ENCODE measurements at regions not wholly inside any gene's neighbourhood (a gene's known extent, or its start where the extent isn't known, plus 50 kb on each side); places are given as distances from the start of the nearest gene placed in this dataset.
A peak's percentile ranks its signal among the peaks of the same experiment; 100 is the strongest.

DNA sequence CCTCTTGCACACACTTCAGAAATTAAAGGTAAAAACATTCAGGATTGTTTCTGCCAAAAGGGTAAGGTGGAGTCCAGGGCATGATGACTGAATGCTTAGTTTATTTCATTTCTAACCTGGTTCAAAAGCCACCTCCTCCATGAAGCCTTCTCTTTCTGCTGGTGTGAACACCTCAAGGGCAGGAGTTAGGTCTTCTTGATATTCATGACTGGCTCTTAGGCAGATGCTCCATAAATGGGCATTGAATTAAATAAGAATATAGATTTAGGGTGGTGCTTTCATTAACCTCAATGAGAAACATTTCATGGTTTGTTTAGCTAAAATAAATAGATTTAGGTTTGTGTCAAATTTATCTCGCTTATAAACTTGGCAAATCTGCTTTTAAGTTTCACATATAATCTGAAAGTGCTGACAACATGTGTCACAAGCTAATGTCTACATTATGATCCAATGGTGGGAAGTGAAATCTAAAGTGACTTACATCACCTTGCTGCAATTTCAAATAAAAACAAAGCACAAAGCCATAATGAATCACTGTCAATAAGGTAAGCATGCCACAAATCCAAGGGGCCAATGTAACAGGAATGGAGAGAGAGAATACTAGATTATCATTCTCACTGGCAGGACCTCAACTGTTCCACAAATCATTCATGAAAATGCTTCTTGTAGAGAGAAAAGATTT lies 72.7 kb upstream of the GRIP1 start:
- intact Hi-C loops (cut with micrococcal nuclease; ENCODE audit: unreplicated experiment), result no loop called here
- TF ChIP-seq, protein P1, sequence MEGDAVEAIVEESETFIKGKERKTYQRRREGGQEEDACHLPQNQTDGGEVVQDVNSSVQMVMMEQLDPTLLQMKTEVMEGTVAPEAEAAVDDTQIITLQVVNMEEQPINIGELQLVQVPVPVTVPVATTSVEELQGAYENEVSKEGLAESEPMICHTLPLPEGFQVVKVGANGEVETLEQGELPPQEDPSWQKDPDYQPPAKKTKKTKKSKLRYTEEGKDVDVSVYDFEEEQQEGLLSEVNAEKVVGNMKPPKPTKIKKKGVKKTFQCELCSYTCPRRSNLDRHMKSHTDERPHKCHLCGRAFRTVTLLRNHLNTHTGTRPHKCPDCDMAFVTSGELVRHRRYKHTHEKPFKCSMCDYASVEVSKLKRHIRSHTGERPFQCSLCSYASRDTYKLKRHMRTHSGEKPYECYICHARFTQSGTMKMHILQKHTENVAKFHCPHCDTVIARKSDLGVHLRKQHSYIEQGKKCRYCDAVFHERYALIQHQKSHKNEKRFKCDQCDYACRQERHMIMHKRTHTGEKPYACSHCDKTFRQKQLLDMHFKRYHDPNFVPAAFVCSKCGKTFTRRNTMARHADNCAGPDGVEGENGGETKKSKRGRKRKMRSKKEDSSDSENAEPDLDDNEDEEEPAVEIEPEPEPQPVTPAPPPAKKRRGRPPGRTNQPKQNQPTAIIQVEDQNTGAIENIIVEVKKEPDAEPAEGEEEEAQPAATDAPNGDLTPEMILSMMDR (conservative IDR thresholded peaks at IDR 0.05; ENCODE audit: low read length), result no peak
- TF ChIP-seq EZH2phosphoT487 (IDR thresholded peaks at IDR 0.05; ENCODE audit: borderline replicate concordance, low read depth, low read length), result no peak
- Histone ChIP-seq H3K27ac (ENCODE audit: low read depth, low read length, poor library complexity, severe bottlenecking) (no peak overlapping the region), H3K4me3 (ENCODE audit: low read depth, low read length, poor library complexity, severe bottlenecking) (no peak overlapping the region), H3K79me2 (ENCODE audit: insufficient read depth, low read depth, low read length) (no peaks in the 10 kb centered on the region), H2AFZ (ENCODE audit: low read length) (no peak overlapping the region), H3K36me3 (ENCODE audit: insufficient read depth, low read length) (no peaks in the 10 kb centered on the region), H3K9me3 (ENCODE audit: low read length) (no peaks in the 10 kb centered on the region), H3K4me2 (ENCODE audit: low read length) (no peak overlapping the region), H3K4me1 (ENCODE audit: insufficient read depth, low read length, poor library complexity, severe bottlenecking) (peaks cover 12% of the 10 kb centered on the region), H4K20me1 (ENCODE audit: insufficient read depth, low read length) (no peaks in the 10 kb centered on the region), H3K9me2 (ENCODE audit: insufficient read depth, low read length) (no peaks in the 10 kb centered on the region)
- CTCF ChIA-PET (ENCODE audit: unreplicated experiment), result no interaction called here
- no TSS peak for BruUV-seq (replicated peaks)
- POLR2A ChIA-PET, result interaction anchor here (0.5 kb wide), 1 partner anchor 12 kb away, joined by 3 read pairs; no protein-coding TSS in a partner anchor
- DNase-seq (ENCODE audit: low spot score), result no peak

DNA sequence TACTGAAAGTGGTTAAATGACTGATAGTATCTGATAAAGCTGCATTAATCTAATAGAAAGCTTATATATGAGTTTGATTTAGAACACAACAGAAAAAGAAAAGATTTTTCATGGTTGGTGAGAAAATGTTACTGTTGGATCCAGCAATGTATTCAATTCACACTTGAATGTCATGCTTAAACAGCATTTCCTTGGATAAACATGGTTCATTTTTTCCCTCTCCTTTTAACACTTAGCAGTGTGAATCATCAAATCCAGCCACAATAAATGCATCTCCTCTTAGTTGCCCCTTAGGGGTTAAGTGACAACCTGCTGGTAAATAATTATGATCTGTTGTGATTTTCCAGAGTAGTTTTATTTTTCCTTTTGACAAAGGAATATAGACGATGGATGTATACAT lies 74.9 kb upstream of the GRIP1 start:
- H4K20me1 ChIP-seq (ENCODE audit: insufficient read depth, low read length), result no peaks in the 10 kb centered on the region
- intact Hi-C loops (cut with micrococcal nuclease; ENCODE audit: unreplicated experiment), result no loop called here
- peaks cover 12% of the 10 kb centered on the region for H3K4me1 ChIP-seq (ENCODE audit: insufficient read depth, low read length, poor library complexity, severe bottlenecking)
- H3K4me2 ChIP-seq (ENCODE audit: low read length), result no peak overlapping the region
- ChIA-PET CTCF (ENCODE audit: unreplicated experiment) (no interaction called here), POLR2A (no interaction called here)
- no peaks in the 10 kb centered on the region for H3K9me3 ChIP-seq (ENCODE audit: low read length)
- no TSS peak for BruUV-seq (replicated peaks)
- H3K79me2 ChIP-seq (ENCODE audit: insufficient read depth, low read depth, low read length), result no peaks in the 10 kb centered on the region
- no peak overlapping the region for H2AFZ ChIP-seq (ENCODE audit: low read length)
- H3K4me3 ChIP-seq (ENCODE audit: low read depth, low read length, poor library complexity, severe bottlenecking), result no peak overlapping the region
- H3K36me3 ChIP-seq (ENCODE audit: insufficient read depth, low read length), result no peaks in the 10 kb centered on the region
- no peak for DNase-seq (ENCODE audit: low spot score)
- TF ChIP-seq EZH2phosphoT487 (IDR thresholded peaks at IDR 0.05; ENCODE audit: borderline replicate concordance, low read depth, low read length), result no peak
- TF ChIP-seq, protein P1 (conservative IDR thresholded peaks at IDR 0.05; ENCODE audit: low read length), result no peak
- H3K9me2 ChIP-seq (ENCODE audit: insufficient read depth, low read length), result no peaks in the 10 kb centered on the region
- no peak overlapping the region for H3K27ac ChIP-seq (ENCODE audit: low read depth, low read length, poor library complexity, severe bottlenecking)

DNA sequence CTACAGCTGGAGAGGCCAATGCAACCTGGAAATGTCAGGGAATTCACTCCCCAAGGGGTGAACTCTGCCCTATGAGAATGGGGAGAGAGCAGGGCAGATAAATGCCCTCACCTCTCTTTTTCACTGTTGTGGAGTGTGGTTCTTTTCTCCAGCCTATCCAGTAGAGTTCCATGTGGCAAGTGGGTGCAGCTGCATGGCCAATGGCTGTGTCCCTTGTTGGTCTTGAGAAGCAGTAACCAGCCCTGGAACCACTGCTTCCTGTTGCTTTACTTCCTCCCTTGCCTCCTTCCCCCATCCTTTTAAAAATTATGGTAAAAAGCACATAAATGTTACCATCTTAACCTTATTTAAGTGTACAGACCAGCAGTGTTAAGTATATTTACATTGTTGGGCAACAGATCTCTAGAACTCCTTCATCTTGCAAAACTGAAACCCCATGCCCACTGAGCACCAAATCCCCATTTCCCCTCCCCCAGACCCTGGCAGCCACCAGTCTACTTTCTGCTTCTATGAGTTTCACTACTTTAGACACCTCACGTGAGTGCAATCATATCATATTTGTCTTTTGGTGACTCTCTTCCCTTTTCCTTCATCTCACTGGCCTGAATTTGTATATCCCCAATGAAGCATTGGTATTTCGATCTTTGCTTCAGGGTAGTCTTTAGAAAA lies 77.0 kb upstream of the GRIP1 start:
- Histone ChIP-seq H3K79me2 (ENCODE audit: insufficient read depth, low read depth, low read length) (no peaks in the 10 kb centered on the region), H3K36me3 (ENCODE audit: insufficient read depth, low read length) (no peaks in the 10 kb centered on the region), H3K9me2 (ENCODE audit: insufficient read depth, low read length) (no peaks in the 10 kb centered on the region), H2AFZ (ENCODE audit: low read length) (peak overlapping the region; percentile 82), H4K20me1 (ENCODE audit: insufficient read depth, low read length) (no peaks in the 10 kb centered on the region), H3K9me3 (ENCODE audit: low read length) (no peaks in the 10 kb centered on the region), H3K4me2 (ENCODE audit: low read length) (peak overlapping the region; percentile 38; the same call in 1 of the 2 replicates), H3K4me1 (ENCODE audit: insufficient read depth, low read length, poor library complexity, severe bottlenecking) (peaks cover 12% of the 10 kb centered on the region), H3K27ac (ENCODE audit: low read depth, low read length, poor library complexity, severe bottlenecking) (no peak overlapping the region), H3K4me3 (ENCODE audit: low read depth, low read length, poor library complexity, severe bottlenecking) (no peak overlapping the region)
- ChIA-PET POLR2A (no interaction called here), CTCF (ENCODE audit: unreplicated experiment) (no interaction called here)
- no TSS peak for BruUV-seq (replicated peaks)
- intact Hi-C loops (cut with micrococcal nuclease; ENCODE audit: unreplicated experiment), result no loop called here
- TF ChIP-seq EZH2phosphoT487 (IDR thresholded peaks at IDR 0.05; ENCODE audit: borderline replicate concordance, low read depth, low read length), result no peak
- TF ChIP-seq, protein P1 (conservative IDR thresholded peaks at IDR 0.05; ENCODE audit: low read length), result no peak
- DNase-seq (ENCODE audit: low spot score), result peak; percentile 31
